ENCODE measurements at regions not wholly inside any gene's neighbourhood (a gene's known extent, or its start where the extent isn't known, plus 50 kb on each side); places are given as distances from the start of the nearest gene placed in this dataset.
"Not testable (repeated sequence)": the region's sequence is repeated elsewhere in the genome, so short reads cannot be mapped to it uniquely, and the experiment has no call there.

DNA sequence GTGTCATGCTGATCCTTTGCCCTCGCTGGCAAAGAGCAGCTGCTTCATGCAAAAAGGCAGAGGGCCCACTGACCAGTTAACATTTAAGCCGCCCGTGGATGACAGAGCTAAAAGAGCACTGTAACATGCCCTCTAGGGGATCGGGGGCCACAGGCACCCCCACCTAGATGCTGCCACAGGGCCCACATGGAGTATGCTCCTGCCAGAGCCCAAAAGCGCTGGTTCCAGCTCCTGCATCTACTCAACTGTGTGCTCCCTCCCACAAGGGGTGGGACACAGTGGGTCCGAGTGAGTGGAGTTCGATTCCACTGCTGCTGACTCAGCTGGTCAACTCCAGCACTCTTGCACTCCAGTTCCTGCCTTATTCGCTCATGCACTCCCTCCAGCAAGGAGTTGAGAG lies 199.8 kb upstream of the CNTNAP2 start:
- no peak for FAIRE-seq

DNA sequence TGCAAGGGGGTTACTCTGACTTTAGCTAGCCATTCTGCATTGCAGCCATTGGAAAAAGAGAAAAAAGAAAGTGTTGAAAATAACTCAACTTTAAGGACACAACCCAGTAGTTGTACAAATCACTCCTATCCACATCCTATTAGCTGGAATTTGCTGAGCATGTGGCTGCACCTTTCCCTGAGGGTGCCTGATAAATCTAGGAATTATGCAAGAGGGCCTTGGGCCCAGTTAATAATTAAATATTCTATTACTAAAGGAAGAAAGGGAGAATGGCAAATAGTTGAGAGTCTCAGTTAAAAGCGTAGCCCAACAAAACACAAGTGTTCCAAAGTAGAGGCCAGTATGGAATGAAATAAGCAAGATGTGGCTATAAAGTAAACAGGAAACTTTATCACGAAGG lies 200.9 kb upstream of the CNTNAP2 start:
- no peak for FAIRE-seq

DNA sequence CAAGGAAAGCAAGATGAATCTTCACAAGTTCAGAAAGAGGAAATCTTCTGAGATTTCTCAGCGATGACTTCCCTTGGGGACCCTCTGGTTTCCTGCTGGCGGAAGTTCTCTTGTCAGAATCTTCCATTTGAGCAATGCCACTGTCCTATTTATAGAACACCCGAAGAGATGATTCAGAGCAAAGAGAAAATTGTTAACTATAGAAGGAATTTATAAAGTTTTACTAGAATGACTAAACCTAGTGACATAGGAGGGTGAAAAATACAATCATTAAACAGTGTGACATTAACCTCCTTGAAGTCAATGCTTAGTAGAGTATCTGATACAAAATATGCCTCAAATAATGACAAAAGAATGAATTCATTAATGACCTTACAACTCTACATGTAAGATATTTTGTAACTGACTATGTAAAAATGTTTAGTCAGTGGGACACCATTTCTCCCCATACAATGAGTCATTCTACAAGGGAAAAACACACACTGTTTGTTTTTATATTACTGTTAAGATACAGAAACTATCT lies 206.5 kb upstream of the CNTNAP2 start:
- FAIRE-seq: no peak

DNA sequence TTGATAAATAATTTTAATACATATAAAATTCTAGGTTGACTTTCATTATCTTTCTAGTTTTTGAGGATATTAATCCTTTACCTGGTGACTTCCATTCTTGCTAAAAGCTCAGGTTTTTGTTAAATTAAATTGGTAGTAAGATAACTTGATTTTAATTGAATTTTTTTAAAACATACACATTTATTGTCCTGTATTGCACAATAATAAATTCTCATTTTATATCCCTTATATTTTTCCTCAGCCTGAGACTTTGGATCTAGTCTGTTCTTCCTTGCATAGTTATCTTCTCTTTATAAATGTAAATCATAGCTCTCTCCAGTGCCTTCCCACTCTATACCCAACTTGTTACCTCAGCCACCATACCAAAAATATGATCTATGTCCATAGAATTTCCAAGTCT lies 212.9 kb upstream of the CNTNAP2 start:
- FAIRE-seq: no peak

DNA sequence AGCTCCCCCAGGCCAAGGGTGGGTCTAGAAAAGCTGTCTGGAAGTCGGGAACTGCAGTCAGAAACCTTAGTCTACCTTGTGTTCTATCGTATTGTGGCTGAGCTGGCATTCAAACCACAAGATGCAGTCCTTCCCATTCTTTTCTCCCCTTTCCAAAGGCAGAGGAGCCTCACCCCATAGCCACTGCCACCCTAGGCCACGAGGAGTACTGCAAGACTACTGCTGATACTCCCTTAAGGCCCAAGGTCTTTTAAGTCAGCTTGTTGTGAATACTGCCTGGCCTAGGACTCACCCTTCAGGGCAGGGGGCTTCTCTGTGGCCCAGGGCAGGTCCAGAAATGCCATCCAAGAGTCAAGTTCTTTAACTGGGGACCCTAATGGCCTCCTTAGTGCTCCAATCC lies 214.5 kb upstream of the CNTNAP2 start:
- FAIRE-seq: no peak

DNA sequence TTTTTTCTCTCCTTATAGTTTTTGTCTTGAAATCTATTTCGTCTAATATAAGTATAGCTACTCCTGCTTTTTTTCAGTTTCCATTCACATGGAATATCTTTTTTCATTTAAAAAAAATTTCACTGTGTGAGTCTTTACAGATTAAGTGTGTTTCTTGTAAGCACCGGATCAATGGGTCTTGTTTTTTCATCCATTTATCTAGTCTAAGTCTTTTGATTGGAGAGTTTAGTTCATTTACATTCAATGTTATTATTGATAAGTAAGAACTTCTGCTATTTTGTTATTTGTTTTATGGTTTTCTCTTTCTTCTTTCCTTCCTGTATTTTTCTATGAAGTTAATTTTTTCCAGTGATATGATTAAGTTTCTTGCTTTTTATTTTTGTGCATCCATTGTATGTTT lies 216.7 kb upstream of the CNTNAP2 start:
- FAIRE-seq: no peak

DNA sequence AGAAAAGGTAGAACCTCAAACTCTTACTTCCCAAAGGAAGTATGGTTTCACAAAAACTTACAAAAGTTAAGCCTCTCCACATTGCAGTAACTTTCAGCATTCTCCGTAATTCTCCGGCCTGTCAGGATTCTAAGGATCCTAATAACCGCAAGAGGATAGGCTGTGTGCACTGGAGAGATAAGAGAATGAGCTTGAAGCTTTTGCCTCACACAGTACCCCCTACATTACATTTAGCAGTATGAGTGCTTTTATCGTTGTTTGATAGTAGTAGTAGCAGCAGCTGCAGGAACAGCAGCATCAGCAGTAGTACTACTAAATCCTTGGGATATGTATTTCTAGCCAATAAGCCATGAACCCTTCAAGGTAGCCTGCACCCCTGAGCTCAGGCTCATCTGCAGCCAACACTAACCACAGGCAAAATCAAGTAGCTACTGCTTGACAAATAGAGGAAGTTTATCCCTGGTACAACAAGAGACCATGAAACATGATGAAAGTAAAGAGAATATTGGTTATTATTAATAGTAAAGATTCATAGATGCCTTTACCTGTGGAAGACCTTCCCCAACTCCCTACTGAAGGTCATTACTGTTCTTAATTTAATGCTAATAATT lies 222.6 kb upstream of the CNTNAP2 start:
- FAIRE-seq: no peak

DNA sequence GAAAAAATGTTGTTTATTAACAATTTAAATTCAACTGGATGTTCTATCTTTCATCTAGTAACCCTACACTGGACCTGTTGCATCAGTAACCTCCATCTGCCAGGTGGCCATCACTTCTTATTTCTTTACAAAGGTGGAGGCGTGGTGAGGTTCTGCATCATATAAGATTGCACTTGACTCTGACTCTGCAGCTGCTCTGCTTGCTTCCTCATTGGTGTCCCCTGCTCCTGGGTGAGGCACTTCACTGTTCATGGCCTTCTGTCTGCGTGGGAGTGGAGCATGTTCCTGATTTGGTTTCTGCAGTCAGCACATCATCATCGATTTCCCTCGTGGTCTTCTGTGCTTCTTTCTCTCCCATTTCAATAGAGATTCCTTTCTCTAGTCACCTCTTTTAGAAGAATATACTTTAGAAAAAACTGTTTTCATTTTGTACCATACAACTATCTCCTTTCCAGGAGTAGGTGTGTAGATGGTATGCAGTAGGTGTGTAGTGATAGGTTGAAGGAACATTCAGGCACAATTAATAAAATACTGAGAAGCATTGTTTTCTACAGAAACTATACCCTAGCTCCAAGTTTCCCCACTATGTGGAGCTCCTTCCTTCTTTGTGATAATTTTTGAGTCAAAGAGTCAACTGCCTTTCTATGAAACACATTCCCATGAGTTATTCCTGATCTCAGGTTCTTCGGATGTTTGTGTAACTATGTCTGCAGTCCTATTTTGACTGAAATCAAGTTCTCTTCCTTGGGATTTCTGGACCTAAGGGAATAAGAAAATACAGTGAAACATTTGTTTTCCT lies 231.7 kb upstream of the CNTNAP2 start:
- FAIRE-seq: no peak

DNA sequence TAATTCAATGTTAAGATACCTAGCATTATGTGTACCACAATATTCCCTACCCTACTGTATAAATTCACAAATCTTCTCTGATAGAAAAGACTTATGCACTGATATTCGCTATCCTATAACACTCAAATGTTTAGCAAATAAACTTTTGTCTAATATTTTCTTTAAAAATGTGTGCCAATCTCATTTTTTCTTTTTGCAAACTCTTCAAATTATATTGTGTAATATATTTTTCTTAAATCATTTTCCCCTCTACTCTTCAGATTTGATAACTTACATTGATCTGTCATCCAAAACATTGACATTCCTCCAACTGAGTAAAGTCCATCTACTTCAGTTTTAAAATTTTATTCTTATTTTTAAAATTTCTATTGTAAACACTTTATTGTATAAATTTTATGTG lies 240.2 kb upstream of the CNTNAP2 start:
- no peak for FAIRE-seq

DNA sequence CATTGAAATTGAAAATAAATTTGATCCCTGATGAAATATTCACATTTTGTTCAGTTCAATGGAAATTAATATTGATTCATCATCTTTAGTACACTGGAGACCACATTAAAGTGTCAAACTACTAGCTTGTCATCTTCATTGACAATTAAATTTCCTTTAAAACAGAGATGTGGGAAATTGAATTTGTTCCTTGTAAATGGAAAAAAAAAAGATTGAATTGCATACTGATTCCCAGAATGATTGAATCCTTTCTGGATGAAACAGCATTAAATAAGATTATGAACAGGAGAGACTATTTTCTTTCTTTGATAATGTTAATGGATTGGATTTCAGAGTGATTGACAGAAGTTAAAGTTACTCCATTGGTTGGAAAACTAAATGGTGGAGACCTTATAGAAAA lies 241.3 kb upstream of the CNTNAP2 start:
- no peak for FAIRE-seq

DNA sequence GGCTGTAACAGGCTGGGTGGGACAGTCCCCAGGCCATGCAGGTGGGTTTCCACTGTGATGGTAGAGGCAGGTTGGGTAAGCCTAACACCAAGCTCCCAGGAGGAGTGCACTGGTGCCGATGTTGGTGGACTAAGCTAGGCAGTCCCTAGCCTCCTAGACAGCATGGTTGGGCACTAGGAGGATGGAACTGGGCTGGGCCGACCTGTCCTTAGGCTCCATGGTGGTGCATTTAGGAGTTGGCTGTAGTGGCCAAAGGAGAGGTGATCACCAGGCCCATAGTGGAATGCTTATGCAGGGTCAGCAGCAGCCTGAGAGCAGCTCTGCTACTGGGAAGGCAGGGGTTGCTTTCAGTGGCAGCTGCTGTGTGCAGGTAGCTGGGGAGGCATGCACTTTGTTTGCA lies 247.7 kb upstream of the CNTNAP2 start:
- FAIRE-seq: no peak

DNA sequence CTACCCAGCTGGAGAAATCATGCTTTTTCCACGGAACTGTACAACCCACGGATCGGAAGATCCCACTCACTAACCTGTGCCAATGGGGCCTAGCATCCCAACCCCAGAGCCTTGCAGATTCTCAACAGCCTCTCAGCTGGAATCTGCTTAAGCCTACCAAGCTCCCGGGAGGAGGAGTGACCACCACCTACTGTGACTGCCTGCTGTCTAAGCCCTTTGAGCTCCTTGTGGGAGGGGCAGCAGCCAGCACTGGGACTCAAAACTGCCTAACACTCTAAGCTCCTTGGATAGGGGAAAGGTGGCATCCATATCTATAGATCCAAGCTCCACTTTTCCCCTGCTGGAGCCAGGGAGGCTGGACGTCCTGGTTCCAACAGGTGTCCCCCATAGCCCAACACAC lies 254.4 kb upstream of the CNTNAP2 start:
- FAIRE-seq: no peak

DNA sequence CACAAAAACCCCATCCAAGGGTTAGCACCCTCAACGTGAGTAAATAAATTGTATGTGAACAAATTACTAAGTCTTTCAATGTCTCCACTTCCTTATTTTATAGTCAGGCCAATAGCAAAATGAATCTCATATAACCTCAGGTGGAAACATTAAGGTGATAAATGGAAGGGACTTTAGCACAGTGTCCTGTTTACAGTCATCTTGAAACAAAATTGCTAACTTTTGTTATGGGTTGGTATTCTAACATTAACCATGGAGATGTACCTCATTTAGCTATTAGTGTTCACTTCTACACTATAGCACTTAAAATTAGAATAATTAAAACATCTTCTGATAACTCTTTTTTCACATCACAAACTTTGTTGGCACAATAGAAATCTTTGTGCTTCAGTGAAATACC lies 255.8 kb upstream of the CNTNAP2 start:
- FAIRE-seq: no peak

DNA sequence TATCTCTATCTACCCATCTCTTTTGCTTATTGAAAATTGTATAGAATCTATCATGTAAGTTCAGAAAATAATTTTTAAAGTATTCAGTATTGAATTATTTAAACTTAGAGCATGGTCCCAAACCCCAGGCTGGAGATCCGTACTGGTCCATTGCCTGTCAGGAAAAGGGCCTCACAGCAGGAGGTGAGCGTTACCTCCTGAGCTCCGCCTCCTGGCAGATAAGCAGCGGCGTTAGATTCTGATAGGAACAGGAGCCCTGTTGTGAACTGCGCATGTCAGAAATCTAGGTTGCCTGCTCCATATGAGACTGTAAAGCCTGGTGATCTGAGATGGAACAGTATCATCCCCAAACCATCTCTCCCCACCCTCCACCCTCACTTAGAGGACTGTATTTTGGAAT lies 266.0 kb upstream of the CNTNAP2 start:
- no peak for FAIRE-seq

DNA sequence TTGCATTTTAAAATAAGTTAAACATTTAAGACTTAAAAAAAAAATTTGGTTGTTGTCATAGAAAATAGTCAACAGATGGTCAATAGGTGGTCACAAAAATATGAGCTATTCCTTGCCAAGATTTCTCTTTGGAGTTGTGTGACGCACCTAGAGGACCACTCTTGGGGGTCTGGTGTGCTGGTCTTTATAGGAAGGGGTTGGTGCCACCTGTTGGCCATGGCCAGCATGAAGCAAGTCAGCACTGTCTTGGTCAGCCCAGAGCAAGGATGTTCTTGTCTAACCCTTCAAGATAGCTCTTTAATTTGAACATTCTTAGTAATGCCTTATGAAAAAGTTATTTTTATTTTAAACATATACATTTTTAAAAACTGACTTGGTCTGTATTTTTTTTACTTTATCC lies 267.9 kb upstream of the CNTNAP2 start:
- no peak for FAIRE-seq

DNA sequence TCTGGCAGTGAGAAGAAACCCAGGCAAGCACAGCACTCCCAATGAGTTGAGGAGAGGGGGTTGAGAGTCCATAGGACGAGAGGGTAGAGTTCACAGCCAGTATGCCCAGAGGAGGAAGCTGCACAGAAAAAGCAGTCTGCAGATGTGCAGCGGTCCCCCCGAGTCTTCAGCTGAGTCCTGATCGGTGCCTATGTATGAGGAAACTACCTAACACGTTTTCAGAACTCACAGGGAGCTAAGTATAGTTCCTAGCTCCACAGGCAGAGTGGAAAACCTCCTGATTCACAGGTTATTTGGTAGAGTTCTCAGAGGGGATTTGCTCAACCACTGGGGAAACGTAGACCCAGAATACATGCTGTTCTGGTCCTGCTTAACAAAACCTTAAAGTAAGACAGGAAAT lies 271.3 kb upstream of the CNTNAP2 start:
- no peak for FAIRE-seq

DNA sequence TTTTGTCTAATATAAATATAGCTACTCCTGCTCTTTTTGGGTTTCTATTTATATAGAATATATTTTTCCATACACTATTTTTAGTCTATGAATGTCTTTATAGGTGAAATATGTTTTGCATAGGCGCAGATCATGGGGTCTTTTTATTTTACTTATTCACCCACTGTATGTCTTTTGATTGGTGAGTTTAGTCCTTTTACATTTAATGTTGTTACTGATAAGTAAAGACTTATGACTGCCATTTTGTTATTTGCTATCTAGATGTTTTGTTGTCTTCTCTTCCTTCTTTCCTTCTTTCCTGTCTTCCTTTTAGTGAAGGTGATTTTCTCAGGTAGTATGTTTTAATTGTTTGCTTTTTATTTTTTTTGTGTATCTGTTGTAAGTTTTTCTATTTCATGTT lies 276.8 kb upstream of the CNTNAP2 start:
- FAIRE-seq: no peak

DNA sequence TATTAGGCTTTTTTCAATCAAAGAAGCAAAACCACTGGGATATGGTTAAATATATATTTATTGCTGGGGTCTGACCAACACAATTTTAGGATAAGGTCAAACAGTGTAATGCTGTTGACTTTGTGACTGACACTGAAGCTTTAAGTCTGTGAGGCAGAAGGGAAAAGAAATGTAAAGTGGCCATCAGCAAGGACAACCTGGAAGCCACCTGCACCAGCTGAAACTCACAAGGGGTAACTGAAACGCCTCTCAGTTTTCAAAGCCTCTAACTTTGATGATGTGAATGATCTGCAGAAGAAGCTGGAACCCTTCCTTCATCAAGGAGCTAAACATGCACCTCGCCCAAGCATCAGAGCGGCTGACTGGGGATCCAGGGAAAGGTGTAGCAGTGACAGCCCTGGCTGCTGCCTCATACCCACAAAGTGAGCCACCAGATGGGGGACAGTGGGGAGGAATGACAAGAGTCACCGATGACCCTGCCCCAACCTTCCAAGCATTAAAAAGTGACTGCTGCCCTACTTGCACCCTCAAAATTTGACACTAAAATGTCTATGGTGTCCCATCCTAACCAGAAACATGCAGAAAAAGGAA lies 284.9 kb upstream of the CNTNAP2 start:
- no peak for FAIRE-seq

DNA sequence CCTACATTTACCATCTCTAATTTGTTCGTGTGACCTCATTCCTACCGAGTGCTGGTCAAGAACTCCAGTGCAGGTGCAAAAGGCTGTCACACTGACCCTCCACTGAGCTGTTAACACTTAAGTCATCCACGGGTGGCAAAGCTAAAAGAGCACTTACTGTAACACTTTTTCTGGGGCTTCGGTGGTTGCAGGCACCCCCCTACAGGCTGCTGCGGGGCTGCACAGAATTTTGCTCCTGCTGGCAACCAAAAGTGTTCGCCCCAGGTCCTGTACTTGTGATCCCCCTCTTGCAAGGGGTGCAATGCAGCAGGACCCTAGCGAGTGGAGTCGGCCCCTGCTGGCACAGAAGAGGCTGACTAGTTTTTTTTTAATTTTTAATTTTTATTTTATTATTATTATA lies 298.9 kb upstream of the CNTNAP2 start:
- no peak for FAIRE-seq

DNA sequence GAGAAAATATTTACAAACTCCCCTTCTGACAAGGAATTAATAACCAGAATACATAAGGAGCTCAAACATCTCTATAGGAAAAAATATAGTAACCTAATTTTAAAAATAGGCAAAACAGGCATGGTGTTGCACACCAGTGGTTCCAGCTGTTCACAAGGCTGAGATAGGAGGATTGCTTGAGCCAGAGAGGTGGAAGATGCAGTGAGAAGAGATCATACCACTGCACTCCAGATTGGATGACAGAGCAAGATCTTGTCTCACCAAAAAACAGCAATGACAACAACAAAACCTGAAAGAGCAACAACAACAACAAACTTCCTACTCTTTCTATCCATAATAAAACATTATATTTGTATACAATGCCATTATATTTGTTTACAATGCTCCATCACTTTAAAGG lies 304.4 kb upstream of the CNTNAP2 start:
- no peak for FAIRE-seq

DNA sequence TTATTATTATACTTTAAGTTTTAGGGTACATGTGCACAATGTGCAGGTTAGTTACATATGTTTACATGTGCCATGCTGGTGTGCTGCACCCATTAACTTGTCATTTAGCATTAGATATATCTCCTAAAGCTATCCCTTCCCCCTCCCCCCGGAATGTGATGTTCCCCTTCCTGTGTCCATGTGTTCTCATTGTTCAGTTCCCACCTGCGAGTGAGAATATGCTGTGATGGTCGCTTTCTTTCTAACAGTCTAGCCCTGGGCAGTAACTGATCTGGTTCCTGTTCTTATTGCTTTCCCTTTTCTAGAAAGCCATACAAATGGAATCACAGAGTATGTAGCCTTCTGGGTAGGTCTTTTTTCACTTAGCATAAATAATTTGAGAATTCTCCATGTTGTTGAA lies 311.1 kb upstream of the CNTNAP2 start:
- not testable (repeated sequence) for FAIRE-seq

DNA sequence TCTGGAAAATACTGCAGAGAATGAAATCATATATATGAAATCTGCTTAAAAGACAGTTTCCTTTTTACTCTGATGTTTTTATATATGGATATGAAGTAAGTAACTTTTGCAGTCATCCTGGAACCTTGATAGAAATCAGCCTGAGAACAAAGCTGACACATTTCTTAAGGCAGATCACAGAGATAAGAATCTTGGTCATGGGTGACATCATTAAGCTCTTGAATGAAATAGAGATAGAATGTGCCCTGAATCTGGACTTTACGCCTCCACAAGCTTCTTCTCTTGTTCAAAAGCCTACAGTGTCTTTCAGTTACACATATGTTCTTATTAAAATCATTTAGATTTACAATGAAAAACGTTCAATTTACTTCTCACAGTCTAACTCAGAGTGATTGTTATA lies 319.1 kb upstream of the CNTNAP2 start:
- no peak for FAIRE-seq

DNA sequence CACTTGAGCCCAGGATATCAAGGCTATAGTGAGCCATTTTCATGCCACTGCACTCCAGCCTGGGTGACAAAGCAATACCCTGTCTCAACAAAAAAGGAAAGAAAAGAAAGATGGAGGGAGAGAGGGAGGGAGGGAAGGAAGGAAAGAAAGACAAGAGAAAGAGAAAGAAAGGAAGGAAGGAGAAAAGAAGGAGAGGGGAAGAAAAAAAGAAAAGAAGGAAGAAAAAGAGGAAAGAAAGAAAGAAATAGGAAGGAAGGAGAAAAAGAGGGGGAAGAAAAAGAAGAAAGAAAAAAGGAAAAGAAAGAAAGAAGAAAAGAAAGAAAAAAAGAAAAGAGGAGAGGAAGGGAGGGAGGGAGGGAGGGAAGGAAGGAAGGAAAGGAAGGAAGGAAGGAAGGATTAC lies 321.5 kb upstream of the CNTNAP2 start:
- FAIRE-seq: no peak

All from endometrium (tissue), 2 donors.